Naive B cell (primary cell): ENCODE measurements at regions not wholly inside any gene's neighbourhood (a gene's known extent, or its start where the extent isn't known, plus 50 kb on each side); places are given as distances from the start of the nearest gene placed in this dataset.

ENCODE experiments used
- ATAC-seq, 2 donors: fragments of 150-1000 bp; cut with Tn5 transposase; 2 replicates each; pipeline ENCODE4 v1.10.0; 2021; ENCODE audit warnings: low read depth in 2 of 2, mild to moderate bottlenecking in 2 of 2, moderate library complexity in 2 of 2
- DNase-seq: peaks from one replicate; pipeline ENCODE4 v3.0.0; 2022
- H3K27ac Mint-ChIP-seq, 6 donors: one replicate each; pipeline ENCODE4 v1.8.0; 2020 to 2022; ENCODE audit warnings: mild to moderate bottlenecking in 6 of 6, mixed read lengths in 6 of 6, moderate library complexity in 5 of 6, inconsistent platforms in 2 of 6
- H3K27me3 Mint-ChIP-seq, 3 donors: one replicate each; pipeline ENCODE4 v1.8.0; 2021 to 2022; ENCODE audit warnings: mixed read lengths in 3 of 3, mild to moderate bottlenecking in 1 of 3
- H3K36me3 Mint-ChIP-seq, 2 donors: one replicate each; pipeline ENCODE4 v1.8.0; 2020 to 2022; ENCODE audit warnings: mixed read lengths in 2 of 2, inconsistent platforms in 1 of 2, mild to moderate bottlenecking in 1 of 2
- H3K4me1 Mint-ChIP-seq, 3 donors: one replicate each; pipeline ENCODE4 v1.8.0; 2020 to 2022; ENCODE audit warnings: mixed read lengths in 3 of 3, inconsistent platforms in 1 of 3, mild to moderate bottlenecking in 1 of 3, moderate library complexity in 1 of 3
- H3K4me3 Mint-ChIP-seq, 8 donors: one replicate each; pipeline ENCODE4 v1.8.0; 2020 to 2022; ENCODE audit warnings: mild to moderate bottlenecking in 8 of 8, mixed read lengths in 8 of 8, moderate library complexity in 8 of 8, inconsistent platforms in 2 of 8
- H3K9me3 Mint-ChIP-seq, 7 donors: one replicate each; pipeline ENCODE4 v1.8.0; 2020 to 2022; ENCODE audit warnings: mixed read lengths in 7 of 7, mild to moderate bottlenecking in 5 of 7, inconsistent platforms in 2 of 7, moderate library complexity in 1 of 7

GRCh38 chr10:128713471-128713870 lies 587.2 kb upstream of the MKI67 start:
- Mint-ChIP-seq H3K9me3 (peaks cover 0 to 5% (median 3%) of the 10 kb centered on the region in 7 donors), H3K27ac (no peak overlapping the region), H3K27me3 (peaks cover 6 to 25% (median 12%) of the 10 kb centered on the region in 3 donors), H3K36me3 (no peaks in the 10 kb centered on the region), H3K4me3 (no peak overlapping the region), H3K4me1 (no peaks in the 10 kb centered on the region)
- no peak for DNase-seq
- ATAC-seq: no peak

- Mint-ChIP-seq H3K4me3 (no peak overlapping the region), H3K4me1 (no peaks in the 10 kb centered on the region), H3K36me3 (no peaks in the 10 kb centered on the region), H3K27ac (no peak overlapping the region), H3K9me3 (peaks cover 0 to 6% (median 2%) of the 10 kb centered on the region in 7 donors), H3K27me3 (peaks cover 6 to 25% (median 12%) of the 10 kb centered on the region in 3 donors)
- no peak for DNase-seq
- no peak for ATAC-seq
These were observed 587.8 kb upstream of the MKI67 start for GRCh38 chr10:128713874-128714570.

GRCh38 chr10:128714644-128715415 lies 588.6 kb upstream of the MKI67 start:
- ATAC-seq (no peak), DNase-seq (no peak)
- Mint-ChIP-seq H3K4me1 (no peaks in the 10 kb centered on the region), H3K36me3 (no peaks in the 10 kb centered on the region), H3K9me3 (peaks cover 0 to 7% (median 0%) of the 10 kb centered on the region in 7 donors), H3K27ac (no peak overlapping the region), H3K27me3 (peaks cover 6 to 20% (median 12%) of the 10 kb centered on the region in 3 donors), H3K4me3 (no peak overlapping the region)

- Mint-ChIP-seq H3K9me3 (peaks cover 0 to 7% (median 0%) of the 10 kb centered on the region in 7 donors), H3K27me3 (peaks cover 5 to 15% (median 8%) of the 10 kb centered on the region in 3 donors), H3K36me3 (no peaks in the 10 kb centered on the region), H3K27ac (no peak overlapping the region), H3K4me1 (no peaks in the 10 kb centered on the region), H3K4me3 (no peak overlapping the region)
- ATAC-seq (no peak), DNase-seq (no peak)
These were observed 590.0 kb upstream of the MKI67 start for GRCh38 chr10:128716181-128716580.

GRCh38 chr10:128721963-128722445 lies 595.8 kb upstream of the MKI67 start:
- no peaks in the 10 kb centered on the region for H3K36me3 Mint-ChIP-seq
- no peak overlapping the region for H3K27ac Mint-ChIP-seq
- DNase-seq (no peak), ATAC-seq (no peak)
- H3K9me3 Mint-ChIP-seq: peaks cover 0 to 7% (median 0%) of the 10 kb centered on the region in 7 donors
- H3K27me3 Mint-ChIP-seq: no peaks in the 10 kb centered on the region
- no peak overlapping the region for H3K4me3 Mint-ChIP-seq
- H3K4me1 Mint-ChIP-seq: no peaks in the 10 kb centered on the region

- Mint-ChIP-seq H3K9me3 (peaks cover 0 to 7% (median 0%) of the 10 kb centered on the region in 7 donors), H3K27ac (no peak overlapping the region), H3K4me1 (no peaks in the 10 kb centered on the region), H3K4me3 (no peak overlapping the region), H3K27me3 (no peaks in the 10 kb centered on the region), H3K36me3 (no peaks in the 10 kb centered on the region)
- ATAC-seq: no peak
- DNase-seq: no peak
These were observed 596.7 kb upstream of the MKI67 start for GRCh38 chr10:128722947-128723346.

GRCh38 chr10:128723631-128724205 lies 597.5 kb upstream of the MKI67 start:
- ATAC-seq: no peak
- Mint-ChIP-seq H3K36me3 (no peaks in the 10 kb centered on the region), H3K27me3 (no peaks in the 10 kb centered on the region)

GRCh38 chr10:128725531-128725930 lies 599.3 kb upstream of the MKI67 start:
- Mint-ChIP-seq H3K27me3 (no peaks in the 10 kb centered on the region), H3K9me3 (peaks cover 0 to 3% (median 0%) of the 10 kb centered on the region in 7 donors), H3K4me3 (no peak overlapping the region), H3K36me3 (no peaks in the 10 kb centered on the region), H3K4me1 (no peaks in the 10 kb centered on the region), H3K27ac (no peak overlapping the region)
- DNase-seq (no peak), ATAC-seq (no peak)

More at GRCh38 chr10:128723631-128724205, 597.5 kb upstream of the MKI67 start:
- H3K4me1 Mint-ChIP-seq: no peaks in the 10 kb centered on the region
- H3K27ac Mint-ChIP-seq: no peak overlapping the region
- no peak overlapping the region for H3K4me3 Mint-ChIP-seq
- DNase-seq: no peak
- peaks cover 0 to 7% (median 0%) of the 10 kb centered on the region in 7 donors for H3K9me3 Mint-ChIP-seq

- Mint-ChIP-seq H3K27ac (no peak overlapping the region), H3K27me3 (no peaks in the 10 kb centered on the region), H3K4me3 (no peak overlapping the region), H3K36me3 (no peaks in the 10 kb centered on the region), H3K4me1 (no peaks in the 10 kb centered on the region), H3K9me3 (peaks cover 0 to 3% (median 0%) of the 10 kb centered on the region in 7 donors)
- ATAC-seq (no peak), DNase-seq (no peak)
These were observed 600.9 kb upstream of the MKI67 start for GRCh38 chr10:128727114-128727513.

- no peak overlapping the region for H3K4me3 Mint-ChIP-seq
- no peaks in the 10 kb centered on the region for H3K36me3 Mint-ChIP-seq
- DNase-seq: no peak
- no peak for ATAC-seq
- H3K27ac Mint-ChIP-seq: no peak overlapping the region
- H3K9me3 Mint-ChIP-seq: peaks cover 0 to 3% (median 0%) of the 10 kb centered on the region in 7 donors
- H3K4me1 Mint-ChIP-seq: no peaks in the 10 kb centered on the region
- H3K27me3 Mint-ChIP-seq: peaks cover 0 to 8% (median 0%) of the 10 kb centered on the region in 3 donors
These were observed 603.7 kb upstream of the MKI67 start for GRCh38 chr10:128729910-128730420.

GRCh38 chr10:128730922-128731321 lies 604.7 kb upstream of the MKI67 start:
- no peak overlapping the region for H3K4me3 Mint-ChIP-seq
- DNase-seq (no peak), ATAC-seq (no peak)
- H3K27ac Mint-ChIP-seq: no peak overlapping the region
- no peaks in the 10 kb centered on the region for H3K36me3 Mint-ChIP-seq
- no peaks in the 10 kb centered on the region for H3K4me1 Mint-ChIP-seq
- peaks cover 0 to 3% (median 0%) of the 10 kb centered on the region in 7 donors for H3K9me3 Mint-ChIP-seq
- peaks cover 0 to 10% (median 0%) of the 10 kb centered on the region in 3 donors for H3K27me3 Mint-ChIP-seq

GRCh38 chr10:128734161-128734560 lies 607.9 kb upstream of the MKI67 start:
- peaks cover 0 to 10% (median 0%) of the 10 kb centered on the region in 3 donors for H3K27me3 Mint-ChIP-seq

GRCh38 chr10:128734734-128735133 lies 608.5 kb upstream of the MKI67 start:
- ATAC-seq (no peak), DNase-seq (no peak)
- no peaks in the 10 kb centered on the region for H3K4me1 Mint-ChIP-seq
- H3K36me3 Mint-ChIP-seq: no peaks in the 10 kb centered on the region
- peaks cover 0 to 3% (median 0%) of the 10 kb centered on the region in 7 donors for H3K9me3 Mint-ChIP-seq
- H3K4me3 Mint-ChIP-seq: no peak overlapping the region
- H3K27me3 Mint-ChIP-seq: peaks cover 0 to 10% (median 0%) of the 10 kb centered on the region in 3 donors
- no peak overlapping the region for H3K27ac Mint-ChIP-seq

More at GRCh38 chr10:128734161-128734560, 607.9 kb upstream of the MKI67 start:
- Mint-ChIP-seq H3K4me1 (no peaks in the 10 kb centered on the region), H3K27ac (no peak overlapping the region), H3K4me3 (no peak overlapping the region), H3K9me3 (peaks cover 0 to 3% (median 0%) of the 10 kb centered on the region in 7 donors), H3K36me3 (no peaks in the 10 kb centered on the region)
- ATAC-seq: no peak
- DNase-seq: no peak
